Stomach (tissue), 4 donors: ENCODE measurements at regions not wholly inside any gene's neighbourhood (a gene's known extent, or its start where the extent isn't known, plus 50 kb on each side); places are given as distances from the start of the nearest gene placed in this dataset.

Experiments
- CTCF ChIP-seq, 7 experiments: fragments of 450-650 bp in 4 of 7; fragments of 200-600 bp in 3 of 7; sonication (generic) in 3 of 7; IDR thresholded peaks; one replicate each; pipeline ENCODE4 v1.5.1; 2016 to 2019; ENCODE audit warnings: antibody characterized with exemption in 7 of 7, control low read depth in 2 of 7, mild to moderate bottlenecking in 1 of 7
- EP300 ChIP-seq: sonication (generic); formaldehyde crosslinking; IDR thresholded peaks from one replicate; pipeline ENCODE4 v1.6.1; 2017; ENCODE audit warnings: antibody characterized with exemption
- POLR2A ChIP-seq, 4 donors: fragments of 450-650 bp; IDR thresholded peaks; one replicate each; pipeline ENCODE4 v1.6.1; 2016; ENCODE audit warnings: antibody characterized with exemption in 4 of 4, control low read depth in 2 of 4, mild to moderate bottlenecking in 1 of 4, moderate library complexity in 1 of 4
- POLR2AphosphoS5 ChIP-seq, 3 donors: sonication (generic); formaldehyde crosslinking; IDR thresholded peaks; one replicate each; pipeline ENCODE4 v1.6.1; 2016; ENCODE audit warnings: antibody characterized with exemption in 3 of 3

GRCh38 chr5:174550026-174550425, 174.4 kb upstream of the MSX2 start:
- TF ChIP-seq POLR2AphosphoS5 (IDR thresholded peaks at IDR 0.05) (no peak), CTCF (IDR thresholded peaks at IDR 0.05) (no peak), EP300 (no peak), POLR2A (IDR thresholded peaks at IDR 0.05) (no peak)
